Inflammatory macrophage treated with lipopolysaccharide for 1 hour (primary cell): ENCODE measurements at regions not wholly inside any gene's neighbourhood (a gene's known extent, or its start where the extent isn't known, plus 50 kb on each side); places are given as distances from the start of the nearest gene placed in this dataset.

Experiments
- DNase-seq, 2 donors: peaks; one replicate each; pipeline ENCODE4 v3.0.0-alpha.2; 2020 to 2022

GRCh38 chr13:82661126-82661525 lies 1221.1 kb downstream of the SLITRK1 start:
- DNase-seq: no peak

DNA sequence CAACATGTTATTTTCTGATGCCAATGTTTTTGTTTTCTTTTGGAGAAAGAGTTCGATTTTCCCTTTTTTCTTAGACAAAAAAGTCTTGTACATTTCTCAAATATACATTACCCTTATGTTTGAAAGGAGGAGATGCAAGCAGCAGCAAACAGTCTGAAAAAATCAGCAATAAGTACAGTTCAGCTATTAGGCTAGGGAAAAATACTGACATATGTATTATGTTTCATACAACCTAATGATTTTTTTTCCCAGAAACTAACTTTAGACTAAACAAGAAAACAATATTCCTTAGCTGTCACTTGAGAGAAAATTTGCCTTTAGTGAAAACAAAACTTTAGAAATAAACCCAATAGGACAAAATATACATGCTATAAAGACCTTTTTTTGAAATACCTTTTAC lies 1223.5 kb downstream of the SLITRK1 start:
- DNase-seq: no peak

DNA sequence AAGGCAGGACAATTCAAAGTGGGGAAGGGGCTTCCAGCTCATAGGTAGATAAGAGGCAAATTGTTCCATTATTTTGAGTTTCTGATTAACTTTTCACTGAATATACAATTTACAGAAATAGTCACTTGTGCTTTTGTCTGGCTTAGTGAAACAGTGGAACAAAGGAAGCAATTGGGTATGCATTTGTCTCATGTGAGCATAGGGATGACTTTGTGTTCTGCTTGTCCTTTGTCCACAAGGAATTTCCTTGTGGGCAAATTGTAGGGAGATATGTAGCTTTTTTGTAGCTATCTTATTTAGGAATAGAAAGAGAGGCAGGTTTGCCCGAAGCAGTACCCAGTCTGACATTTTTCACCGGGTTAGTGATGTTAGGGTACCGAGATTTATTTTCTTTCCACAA lies 1224.8 kb downstream of the SLITRK1 start:
- no peak for DNase-seq

- no peak for DNase-seq
Observed at GRCh38 chr13:82654861-82655855, 1227.1 kb downstream of the SLITRK1 start.

GRCh38 chr13:82654143-82654542 lies 1228.1 kb downstream of the SLITRK1 start:
- DNase-seq: no peak

- DNase-seq: no peak
Observed at GRCh38 chr13:82647540-82647939, 1234.7 kb downstream of the SLITRK1 start.

DNA sequence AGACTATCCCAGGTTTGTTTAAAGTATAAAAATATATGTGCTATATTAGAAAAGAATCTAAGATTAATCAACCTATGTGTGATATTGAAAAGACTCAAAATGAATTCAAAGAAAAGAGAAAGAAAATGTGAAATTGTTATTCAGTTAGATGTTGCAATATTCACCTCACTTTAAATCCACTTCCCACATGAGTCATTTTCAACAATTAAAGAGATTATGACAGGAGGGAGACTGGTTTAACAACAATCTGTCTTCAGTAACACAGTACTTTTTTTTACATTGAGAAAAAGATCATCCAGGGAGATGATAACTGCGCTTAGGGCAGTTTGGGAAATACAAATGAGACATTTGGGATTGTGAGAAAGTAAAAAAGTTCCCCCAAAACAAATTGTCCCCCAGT lies 1246.2 kb downstream of the SLITRK1 start:
- no peak for DNase-seq

DNA sequence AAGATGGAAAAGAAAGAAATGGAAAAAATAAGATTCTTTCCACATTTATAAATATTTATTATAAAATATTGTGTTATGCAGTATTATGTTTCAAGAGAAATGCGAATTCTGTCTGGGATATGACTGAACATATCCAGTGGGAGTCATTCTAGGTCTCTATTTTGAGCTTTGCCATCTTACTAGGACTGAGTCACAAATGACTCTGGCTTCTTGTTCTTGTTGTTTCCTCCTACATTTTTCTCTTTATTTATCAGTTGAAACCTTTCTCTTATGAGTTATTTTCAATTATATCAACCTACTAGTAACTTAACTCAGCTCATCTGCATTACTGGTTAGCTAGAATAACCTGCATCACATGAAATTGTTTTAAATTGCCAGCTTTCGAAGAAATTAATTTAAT lies 1247.3 kb downstream of the SLITRK1 start:
- no peak for DNase-seq

DNA sequence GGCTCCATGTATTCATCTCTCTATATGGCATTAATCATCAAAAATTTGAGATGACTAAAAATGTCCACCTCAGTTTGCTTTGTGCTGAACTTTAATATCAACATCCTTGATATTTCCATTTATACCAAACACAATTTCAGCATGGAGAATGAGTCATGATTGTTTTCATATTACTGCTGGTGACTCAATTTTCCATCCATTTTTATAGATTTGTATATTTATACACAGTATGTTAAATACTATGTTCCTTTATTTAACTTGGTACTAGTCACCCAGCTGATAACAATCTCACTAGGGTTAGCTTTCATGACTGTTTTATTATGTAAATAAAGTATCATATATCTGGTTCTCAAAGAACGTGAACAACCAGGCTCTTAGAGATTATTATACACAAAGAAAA lies 1255.1 kb downstream of the SLITRK1 start:
- no peak for DNase-seq

GRCh38 chr13:82625717-82626116 lies 1256.6 kb downstream of the SLITRK1 start:
- no peak for DNase-seq

DNA sequence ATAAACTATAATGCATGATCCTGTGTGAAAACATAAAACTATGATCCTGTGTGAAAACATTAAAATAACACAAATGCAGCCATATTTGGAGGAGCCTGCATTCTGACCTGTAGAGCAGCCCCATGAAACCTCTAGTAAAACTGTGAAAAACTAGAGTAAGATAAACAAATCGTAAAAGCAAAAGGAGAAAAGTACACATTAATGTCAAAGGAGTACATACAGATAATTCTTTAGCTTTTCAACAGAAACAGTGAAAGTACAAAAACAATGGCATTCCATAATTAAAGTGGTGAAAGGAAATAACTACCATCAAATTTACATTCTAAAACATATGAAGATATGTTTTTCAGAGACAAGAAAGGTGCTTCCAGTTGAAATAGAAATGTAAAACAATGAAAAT lies 1267.2 kb downstream of the SLITRK1 start:
- no peak for DNase-seq

GRCh38 chr13:82614086-82614485 lies 1268.2 kb downstream of the SLITRK1 start:
- no peak for DNase-seq

GRCh38 chr13:82606008-82606407 lies 1276.3 kb downstream of the SLITRK1 start:
- DNase-seq: no peak

GRCh38 chr13:82597747-82598146 lies 1284.5 kb downstream of the SLITRK1 start:
- DNase-seq: no peak

DNA sequence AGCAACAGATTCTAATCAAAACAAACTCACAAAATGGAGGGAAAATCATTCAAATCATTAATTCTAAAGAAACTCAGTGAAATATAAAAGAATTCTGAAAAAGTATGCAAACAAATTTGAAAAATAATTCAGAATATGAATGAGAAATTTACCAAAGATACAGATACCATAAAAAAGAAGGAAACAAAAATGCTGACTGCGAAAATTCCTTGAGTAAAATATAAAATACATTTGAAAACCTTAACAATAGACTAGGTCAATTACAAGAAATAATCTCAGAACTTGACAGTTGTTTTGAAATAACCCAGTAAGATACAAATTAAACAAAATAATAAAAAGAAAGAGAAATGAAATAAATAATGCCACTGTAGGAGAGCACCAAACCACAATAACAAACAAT lies 1289.0 kb downstream of the SLITRK1 start:
- no peak for DNase-seq

DNA sequence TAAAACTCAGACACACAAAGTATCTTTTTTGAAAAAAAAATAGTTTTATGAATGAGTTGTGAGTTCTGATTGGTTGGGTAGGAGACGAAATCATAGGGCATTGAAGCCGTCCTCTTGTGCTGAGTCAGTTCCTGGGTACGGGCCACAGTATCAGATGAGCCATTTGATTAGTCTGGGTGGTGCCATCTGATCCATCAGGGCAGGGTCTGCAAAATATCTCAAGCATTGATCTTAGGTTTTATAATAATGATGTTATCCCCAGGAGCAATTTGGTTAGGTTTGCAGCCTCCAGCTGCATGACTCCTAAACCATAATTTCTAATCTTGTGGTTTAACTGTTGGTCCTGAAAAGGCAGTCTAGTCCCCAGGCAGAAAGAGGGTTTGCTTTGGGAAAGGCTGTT lies 1310.6 kb downstream of the SLITRK1 start:
- DNase-seq: no peak

DNA sequence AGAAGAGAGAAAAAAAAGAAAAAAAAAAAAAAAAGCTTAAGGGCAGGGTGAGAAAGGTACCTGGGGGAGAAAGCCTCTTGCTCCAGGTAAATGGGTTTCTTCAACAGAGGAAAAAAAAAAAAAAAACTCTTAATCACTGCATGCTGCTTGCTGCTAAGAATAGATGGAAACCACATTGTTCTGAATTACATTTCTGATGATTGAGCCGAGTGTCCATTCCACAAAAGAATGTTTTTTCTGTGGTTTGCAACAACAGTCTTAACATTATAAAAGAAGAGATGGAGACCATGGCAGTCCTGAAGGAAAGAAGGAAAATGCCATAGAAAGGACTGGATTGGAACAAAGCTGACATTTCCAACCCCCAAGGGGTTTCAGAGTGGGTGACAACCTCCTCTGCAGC lies 1312.7 kb downstream of the SLITRK1 start:
- DNase-seq: no peak

GRCh38 chr13:82566864-82567263 lies 1315.4 kb downstream of the SLITRK1 start:
- no peak for DNase-seq

DNA sequence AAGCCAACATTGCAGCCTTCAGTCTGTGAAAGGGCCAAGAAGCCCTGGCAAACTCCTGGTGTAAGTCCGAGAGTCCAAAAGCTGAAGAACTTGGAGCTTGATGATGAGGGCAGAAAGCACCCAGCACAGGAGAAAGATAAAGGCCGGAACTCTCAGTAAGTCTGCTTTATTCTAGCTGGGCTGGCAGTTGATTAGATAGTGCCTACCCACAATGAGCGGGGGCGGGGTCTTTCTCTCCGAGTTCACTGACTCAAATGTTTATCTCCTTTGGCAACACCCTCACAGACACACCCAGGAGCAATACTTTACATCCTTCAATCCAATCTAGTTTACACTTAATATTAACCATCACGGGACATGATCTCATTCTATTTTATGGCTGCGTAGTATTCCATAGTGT lies 1317.1 kb downstream of the SLITRK1 start:
- DNase-seq: no peak

GRCh38 chr13:82560889-82561288 lies 1321.4 kb downstream of the SLITRK1 start:
- no peak for DNase-seq

GRCh38 chr13:82522872-82523271 lies 1359.4 kb downstream of the SLITRK1 start:
- DNase-seq: no peak

DNA sequence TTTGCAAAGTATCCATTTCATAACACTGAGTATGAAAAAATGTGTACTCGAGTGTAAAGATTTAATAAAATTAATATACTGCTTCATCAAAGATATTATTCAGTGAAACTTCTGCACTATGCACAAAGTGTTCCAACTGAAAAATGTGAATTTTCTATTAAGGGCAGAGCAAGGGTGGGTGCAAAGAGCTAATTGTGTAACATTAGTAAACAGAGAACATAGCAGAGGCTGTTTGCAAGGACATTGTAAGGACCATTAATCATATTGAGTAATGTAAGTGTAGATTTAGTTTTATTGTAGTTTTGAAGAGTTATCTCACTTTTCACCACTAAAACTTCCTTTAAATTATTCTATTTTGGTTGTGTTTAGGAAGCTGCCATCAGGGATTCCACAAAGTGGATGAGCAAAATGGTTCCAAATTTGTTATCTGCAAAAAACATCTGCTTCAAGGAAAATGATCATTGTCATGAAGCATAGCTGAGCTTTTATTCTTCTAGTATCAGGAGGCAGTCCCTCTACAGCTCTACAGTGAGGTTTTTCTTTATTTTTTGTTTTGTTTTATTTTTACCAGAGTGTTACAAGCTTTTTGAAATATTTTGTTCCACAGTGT lies 1375.4 kb downstream of the SLITRK1 start:
- DNase-seq: no peak

DNA sequence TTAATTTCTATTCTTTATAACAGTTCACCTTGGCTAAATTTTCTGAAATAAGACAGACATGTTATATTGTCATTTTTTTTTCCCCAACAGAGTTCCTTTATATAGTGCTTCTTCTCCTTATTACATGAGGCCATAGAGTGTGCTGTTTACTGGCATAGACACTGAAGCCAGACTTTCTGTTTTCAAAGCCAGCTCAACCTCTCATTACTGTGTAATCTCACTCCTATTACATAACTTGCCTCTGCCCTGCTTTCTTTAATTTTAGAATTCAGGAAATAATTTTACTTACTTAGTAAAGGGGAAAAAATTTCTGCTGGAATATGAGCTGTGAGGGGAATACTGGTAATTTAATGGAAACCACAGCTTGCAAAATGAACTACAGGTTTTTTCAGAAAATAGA lies 1380.4 kb downstream of the SLITRK1 start:
- no peak for DNase-seq

GRCh38 chr13:82480415-82480814 lies 1401.9 kb downstream of the SLITRK1 start:
- no peak for DNase-seq
